Right lobe of liver (tissue), 4 donors: ENCODE measurements at regions not wholly inside any gene's neighbourhood (a gene's known extent, or its start where the extent isn't known, plus 50 kb on each side); places are given as distances from the start of the nearest gene placed in this dataset.

Experiments
- POLR2A ChIP-seq: fragments of 450-650 bp; IDR thresholded peaks from one replicate; pipeline ENCODE4 v1.6.1; 2017; ENCODE audit warnings: antibody characterized with exemption, mild to moderate bottlenecking
- TF ChIP-seq, protein P1 (sequence below), 4 donors: fragments of 200-600 bp in 3 of 4; fragments of 450-650 bp in 1 of 4; IDR thresholded peaks; one replicate each; pipeline versions ENCODE4 v1.5.1 to v1.8.0; 2016 to 2022; ENCODE audit warnings: antibody characterized with exemption in 4 of 4, mild to moderate bottlenecking in 2 of 4
- donor health status: DM: no; HTN: no; CAD: no.
- donor health status: DM: no; HTN: no; CAD: no.
- donor health status: DM: no; HTN: yes; CAD: no.

DNA sequence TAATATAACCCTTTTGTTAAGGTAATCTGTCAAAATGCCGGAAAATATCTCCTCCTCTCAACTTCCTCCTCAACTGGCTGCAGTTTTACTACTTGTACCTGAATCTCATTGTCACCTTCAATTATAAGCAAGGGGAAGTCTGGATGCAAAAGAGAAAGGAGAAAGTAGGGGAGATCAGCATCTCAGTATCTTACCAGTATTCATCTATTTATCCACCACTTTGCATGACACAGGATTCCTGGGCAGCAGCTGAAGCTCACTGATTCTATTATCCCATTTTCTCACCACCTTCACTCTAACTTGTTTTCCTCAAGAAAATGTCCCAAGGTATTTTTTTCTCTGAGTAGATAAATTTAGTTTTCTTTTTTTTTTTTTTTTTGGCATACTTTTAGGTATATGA, 440.5 kb upstream of the CBLB start:
- TF ChIP-seq, protein P1, sequence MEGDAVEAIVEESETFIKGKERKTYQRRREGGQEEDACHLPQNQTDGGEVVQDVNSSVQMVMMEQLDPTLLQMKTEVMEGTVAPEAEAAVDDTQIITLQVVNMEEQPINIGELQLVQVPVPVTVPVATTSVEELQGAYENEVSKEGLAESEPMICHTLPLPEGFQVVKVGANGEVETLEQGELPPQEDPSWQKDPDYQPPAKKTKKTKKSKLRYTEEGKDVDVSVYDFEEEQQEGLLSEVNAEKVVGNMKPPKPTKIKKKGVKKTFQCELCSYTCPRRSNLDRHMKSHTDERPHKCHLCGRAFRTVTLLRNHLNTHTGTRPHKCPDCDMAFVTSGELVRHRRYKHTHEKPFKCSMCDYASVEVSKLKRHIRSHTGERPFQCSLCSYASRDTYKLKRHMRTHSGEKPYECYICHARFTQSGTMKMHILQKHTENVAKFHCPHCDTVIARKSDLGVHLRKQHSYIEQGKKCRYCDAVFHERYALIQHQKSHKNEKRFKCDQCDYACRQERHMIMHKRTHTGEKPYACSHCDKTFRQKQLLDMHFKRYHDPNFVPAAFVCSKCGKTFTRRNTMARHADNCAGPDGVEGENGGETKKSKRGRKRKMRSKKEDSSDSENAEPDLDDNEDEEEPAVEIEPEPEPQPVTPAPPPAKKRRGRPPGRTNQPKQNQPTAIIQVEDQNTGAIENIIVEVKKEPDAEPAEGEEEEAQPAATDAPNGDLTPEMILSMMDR (IDR thresholded peaks at IDR 0.05) = no peak
- TF ChIP-seq POLR2A = no peak
